HTR-8/SVneo (cell line): ENCODE measurements at regions not wholly inside any gene's neighbourhood (a gene's known extent, or its start where the extent isn't known, plus 50 kb on each side); places are given as distances from the start of the nearest gene placed in this dataset.

Experiments used
- DNase-seq: peaks from one replicate; pipeline ENCODE4 v3.0.0; 2011; ENCODE audit warnings: low spot score, mixed read lengths; ENCODE audit not compliant: insufficient read length
- FAIRE-seq: peaks from 2 replicates; lab custom pipeline; 2011; peaks lifted over from hg19 to GRCh38; lab: Jason Lieb, UNC

- FAIRE-seq, result no peak
- no peak for DNase-seq
Observed at GRCh38 chr6:22873513-22874136, 304.3 kb downstream of the HDGFL1 start.

- FAIRE-seq, result no peak
Observed at GRCh38 chr6:22875845-22876244, 306.5 kb downstream of the HDGFL1 start.

GRCh38 chr6:22878324-22878701, 308.9 kb downstream of the HDGFL1 start:
- DNase-seq (no peak), FAIRE-seq (no peak)

More at GRCh38 chr6:22875845-22876244, 306.5 kb downstream of the HDGFL1 start:
- DNase-seq, result no peak

GRCh38 chr6:22878706-22879105, 309.3 kb downstream of the HDGFL1 start:
- FAIRE-seq (no peak), DNase-seq (no peak)

- DNase-seq (peak; percentile 69), FAIRE-seq (peak; percentile 67)
Observed at GRCh38 chr6:22880686-22881433, 311.5 kb downstream of the HDGFL1 start.

GRCh38 chr6:22882581-22882980, 313.2 kb downstream of the HDGFL1 start:
- DNase-seq (no peak), FAIRE-seq (no peak)

- no peak for FAIRE-seq
- DNase-seq, result no peak
Observed at GRCh38 chr6:22883061-22883717, 313.8 kb downstream of the HDGFL1 start.

GRCh38 chr6:22884456-22884855, 315.1 kb downstream of the HDGFL1 start:
- DNase-seq (no peak), FAIRE-seq (no peak)

GRCh38 chr6:22886650-22887581, 317.6 kb downstream of the HDGFL1 start:
- FAIRE-seq, result no peak

GRCh38 chr6:22888163-22888752, 318.9 kb downstream of the HDGFL1 start:
- no peak for FAIRE-seq
- DNase-seq, result no peak

More at GRCh38 chr6:22886650-22887581, 317.6 kb downstream of the HDGFL1 start:
- no peak for DNase-seq

GRCh38 chr6:22891934-22892333, 322.6 kb downstream of the HDGFL1 start:
- FAIRE-seq (no peak), DNase-seq (no peak)

GRCh38 chr6:22892452-22892851, 323.1 kb downstream of the HDGFL1 start:
- no peak for FAIRE-seq

GRCh38 chr6:22896696-22897095, 327.3 kb downstream of the HDGFL1 start:
- DNase-seq (no peak), FAIRE-seq (no peak)

More at GRCh38 chr6:22892452-22892851, 323.1 kb downstream of the HDGFL1 start:
- peak; percentile 79 for DNase-seq

GRCh38 chr6:22899426-22899825, 330.1 kb downstream of the HDGFL1 start:
- no peak for FAIRE-seq
- no peak for DNase-seq

- no peak for FAIRE-seq
- no peak for DNase-seq
Observed at GRCh38 chr6:22903826-22904225, 334.5 kb downstream of the HDGFL1 start.

- DNase-seq, result no peak
Observed at GRCh38 chr6:22904431-22904830, 335.1 kb downstream of the HDGFL1 start.

GRCh38 chr6:22906091-22906549, 336.8 kb downstream of the HDGFL1 start:
- FAIRE-seq, result peak; percentile 97
- peak; percentile 51 for DNase-seq

More at GRCh38 chr6:22904431-22904830, 335.1 kb downstream of the HDGFL1 start:
- no peak for FAIRE-seq

- no peak for DNase-seq
- no peak for FAIRE-seq
Observed at GRCh38 chr6:22907085-22907484, 337.7 kb downstream of the HDGFL1 start.

GRCh38 chr6:22910370-22910769, 341.0 kb downstream of the HDGFL1 start:
- no peak for FAIRE-seq
- no peak for DNase-seq

- DNase-seq (no peak), FAIRE-seq (no peak)
Observed at GRCh38 chr6:22913612-22914011, 344.2 kb downstream of the HDGFL1 start.
